HUES64 (cell line): ENCODE measurements at regions not wholly inside any gene's neighbourhood (a gene's known extent, or its start where the extent isn't known, plus 50 kb on each side); places are given as distances from the start of the nearest gene placed in this dataset.

ENCODE experiments used
- H3K27ac ChIP-seq: 2 replicates; pipeline ENCODE4 v1.7.0; 2013; ENCODE audit warnings: low read depth, low read length, inconsistent platforms
- H3K27me3 ChIP-seq: 2 replicates; pipeline ENCODE4 v1.6.1; 2013; ENCODE audit warnings: mild to moderate bottlenecking, low read length; ENCODE audit not compliant: insufficient read depth
- H3K36me3 ChIP-seq: 2 replicates; pipeline ENCODE4 v1.6.1; 2013; ENCODE audit warnings: mild to moderate bottlenecking, low read length; ENCODE audit not compliant: insufficient read depth
- H3K4me1 ChIP-seq: 2 replicates; pipeline ENCODE4 v1.6.1; 2013; ENCODE audit warnings: mild to moderate bottlenecking, low read length, moderate library complexity; ENCODE audit not compliant: insufficient read depth
- H3K4me3 ChIP-seq: 2 replicates; pipeline ENCODE4 v1.5.1; 2013; ENCODE audit warnings: mild to moderate bottlenecking, low read length, moderate library complexity
- H3K9ac ChIP-seq: 2 replicates; pipeline ENCODE4 v1.6.1; 2013; ENCODE audit warnings: mild to moderate bottlenecking, low read depth, low read length
- H3K9me3 ChIP-seq: 2 replicates; pipeline ENCODE4 v1.6.1; 2013; ENCODE audit warnings: low read depth, low read length; ENCODE audit not compliant: insufficient read depth
- WGBS: fragments of 150-250, 120-280 bp; methylation state at CpG from one replicate; pipeline ENCODE4 v1.1.7; 2013; ENCODE audit warnings: missing lambda C conversion rate; 5-methylcytosine and 5-hydroxymethylcytosine counted together

- H3K27me3 ChIP-seq: no peaks in the 10 kb centered on the region
- no peak overlapping the region for H3K27ac ChIP-seq
- H3K4me3 ChIP-seq: no peak overlapping the region
- no peak overlapping the region for H3K9ac ChIP-seq
- H3K36me3 ChIP-seq: no peaks in the 10 kb centered on the region
- H3K9me3 ChIP-seq: no peaks in the 10 kb centered on the region
- 84% methylated on average over 9 of the region's 9 CpGs for WGBS
- H3K4me1 ChIP-seq: peaks cover 12% of the 10 kb centered on the region; the same call in 1 of the 2 replicates
These were observed 95.5 kb downstream of the ARF6 start for GRCh38 chr14:49988080-49988990.

- H3K27me3 ChIP-seq: no peaks in the 10 kb centered on the region
- H3K9me3 ChIP-seq: no peaks in the 10 kb centered on the region
- no peaks in the 10 kb centered on the region for H3K36me3 ChIP-seq
- no peak overlapping the region for H3K27ac ChIP-seq
- peaks cover 12% of the 10 kb centered on the region; the same call in 1 of the 2 replicates for H3K4me1 ChIP-seq
- WGBS: 91% methylated on average over 2 of the region's 2 CpGs
- H3K4me3 ChIP-seq: no peak overlapping the region
- no peak overlapping the region for H3K9ac ChIP-seq
These were observed 97.1 kb downstream of the ARF6 start for GRCh38 chr14:49989966-49990365.

- no peaks in the 10 kb centered on the region for H3K9me3 ChIP-seq
- no peaks in the 10 kb centered on the region for H3K36me3 ChIP-seq
- H3K27me3 ChIP-seq: no peaks in the 10 kb centered on the region
- no peak overlapping the region for H3K27ac ChIP-seq
- no peak overlapping the region for H3K9ac ChIP-seq
- 93% methylated on average over 4 of the region's 4 CpGs for WGBS
- H3K4me3 ChIP-seq: no peak overlapping the region
- peaks cover 14% of the 10 kb centered on the region for H3K4me1 ChIP-seq
These were observed 98.6 kb downstream of the ARF6 start for GRCh38 chr14:49991491-49991890.

- Histone ChIP-seq H3K27ac (no peak overlapping the region), H3K4me1 (peaks cover 9% of the 10 kb centered on the region), H3K4me3 (no peak overlapping the region), H3K9me3 (no peaks in the 10 kb centered on the region), H3K9ac (no peak overlapping the region), H3K27me3 (no peaks in the 10 kb centered on the region), H3K36me3 (no peaks in the 10 kb centered on the region)
- 95% methylated on average over 6 of the region's 7 CpGs for WGBS
These were observed 99.2 kb downstream of the ARF6 start for GRCh38 chr14:49992036-49992435.

- 91% methylated on average over 4 of the region's 4 CpGs for WGBS
- no peak overlapping the region for H3K27ac ChIP-seq
- peaks cover 5% of the 10 kb centered on the region; the same call in 1 of the 2 replicates for H3K4me1 ChIP-seq
These were observed 99.6 kb downstream of the ARF6 start for GRCh38 chr14:49992448-49992847.

GRCh38 chr14:49992901-49993339, 100.0 kb downstream of the ARF6 start:
- H3K27me3 ChIP-seq: no peaks in the 10 kb centered on the region
- H3K4me1 ChIP-seq: peaks cover 5% of the 10 kb centered on the region; the same call in 1 of the 2 replicates
- H3K4me3 ChIP-seq: no peak overlapping the region
- H3K9me3 ChIP-seq: no peaks in the 10 kb centered on the region
- H3K36me3 ChIP-seq: no peaks in the 10 kb centered on the region
- no peak overlapping the region for H3K27ac ChIP-seq
- WGBS: 85% methylated on average over 7 of the region's 7 CpGs
- no peak overlapping the region for H3K9ac ChIP-seq

More at GRCh38 chr14:49992448-49992847, 99.6 kb downstream of the ARF6 start:
- Histone ChIP-seq H3K36me3 (no peaks in the 10 kb centered on the region), H3K4me3 (no peak overlapping the region), H3K9ac (no peak overlapping the region), H3K9me3 (no peaks in the 10 kb centered on the region), H3K27me3 (no peaks in the 10 kb centered on the region)

GRCh38 chr14:49993565-49993964, 100.7 kb downstream of the ARF6 start:
- no peak overlapping the region for H3K9ac ChIP-seq
- H3K4me3 ChIP-seq: no peak overlapping the region
- H3K4me1 ChIP-seq: peaks cover 5% of the 10 kb centered on the region; the same call in 1 of the 2 replicates
- no peak overlapping the region for H3K27ac ChIP-seq
- no peaks in the 10 kb centered on the region for H3K9me3 ChIP-seq
- 95% methylated on average over 9 of the region's 9 CpGs for WGBS
- no peaks in the 10 kb centered on the region for H3K36me3 ChIP-seq
- no peaks in the 10 kb centered on the region for H3K27me3 ChIP-seq

- H3K27ac ChIP-seq: no peak overlapping the region
- H3K9me3 ChIP-seq: no peaks in the 10 kb centered on the region
- peaks cover 18% of the 10 kb centered on the region for H3K4me1 ChIP-seq
- no peak overlapping the region for H3K4me3 ChIP-seq
- no peaks in the 10 kb centered on the region for H3K27me3 ChIP-seq
- H3K9ac ChIP-seq: no peak overlapping the region
- no peaks in the 10 kb centered on the region for H3K36me3 ChIP-seq
- WGBS: 86% methylated on average over 9 of the region's 9 CpGs
These were observed 102.2 kb downstream of the ARF6 start for GRCh38 chr14:49994951-49995561.

GRCh38 chr14:49997991-49998390, 105.1 kb downstream of the ARF6 start:
- Histone ChIP-seq H3K4me3 (no peak overlapping the region), H3K9ac (no peak overlapping the region), H3K36me3 (no peaks in the 10 kb centered on the region), H3K9me3 (no peaks in the 10 kb centered on the region), H3K27ac (no peak overlapping the region), H3K4me1 (peaks cover 42% of the 10 kb centered on the region), H3K27me3 (peaks cover 15% of the 10 kb centered on the region)
- 96% methylated on average over 4 of the region's 4 CpGs for WGBS

GRCh38 chr14:49999146-49999761, 106.4 kb downstream of the ARF6 start:
- 0 out of 2 replicates have a peak overlapping the region, but pooled peaks have one; percentile 14 for H3K27ac ChIP-seq
- WGBS: 43% methylated on average over 5 of the region's 5 CpGs
- H3K9ac ChIP-seq: no peak overlapping the region
- peaks cover 28% of the 10 kb centered on the region for H3K27me3 ChIP-seq
- no peaks in the 10 kb centered on the region for H3K9me3 ChIP-seq
- H3K36me3 ChIP-seq: no peaks in the 10 kb centered on the region
- H3K4me1 ChIP-seq: peaks cover 42% of the 10 kb centered on the region
- no peak overlapping the region for H3K4me3 ChIP-seq
